Left ventricle myocardium superior (tissue), 1 donor: ENCODE measurements at regions not wholly inside any gene's neighbourhood (a gene's known extent, or its start where the extent isn't known, plus 50 kb on each side); places are given as distances from the start of the nearest gene placed in this dataset.
"Not testable (repeated sequence)": the region's sequence is repeated elsewhere in the genome, so short reads cannot be mapped to it uniquely, and the experiment has no call there.

ENCODE experiments used
- ATAC-seq: fragments of 200-7000 bp; cut with Tn5 transposase; one replicate; pipeline ENCODE4 v1.9.1; 2020; ENCODE audit warnings: mild to moderate bottlenecking, moderate library complexity
- DNase-seq: peaks from one replicate; pipeline ENCODE4 v3.0.0-alpha.2; 2020
- intact Hi-C: fragments of 100-400 bp; cut with micrococcal nuclease; formaldehyde crosslinking; loops from one replicate; pipeline ENCODE4 v1.11.0; 2022
- donor health status: DM: no; HTN: yes; CAD: no; lungs with severe emphysema.

- no peak for DNase-seq
- peak; percentile 76 for ATAC-seq
- intact Hi-C loops: no loop called here
These were observed 238.9 kb upstream of the PDZRN3 start for GRCh38 chr3:73863546-73864079.

DNA sequence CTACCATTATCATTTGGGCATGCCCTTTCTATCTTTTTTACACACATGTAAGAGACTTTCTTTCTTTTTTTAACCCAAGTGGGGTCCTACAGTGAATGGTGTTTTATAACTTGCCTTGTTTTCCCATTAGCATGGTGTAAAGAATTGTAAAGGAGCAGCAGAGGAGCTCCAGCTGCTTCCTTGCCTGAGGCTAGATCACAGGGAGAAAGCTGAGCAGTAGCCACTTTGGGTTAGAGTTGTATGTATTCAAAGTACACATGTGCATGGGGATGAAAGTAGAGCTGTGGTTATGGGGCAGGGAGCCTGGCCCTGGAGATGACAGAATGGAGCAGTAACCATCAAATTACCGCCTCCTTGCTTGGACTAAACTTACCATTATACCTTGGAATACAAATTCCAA, 231.1 kb upstream of the PDZRN3 start:
- DNase-seq (no peak), ATAC-seq (no peak)
- intact Hi-C loops: no loop called here

GRCh38 chr3:73848173-73848906, 223.6 kb upstream of the PDZRN3 start:
- peak; percentile 54 for ATAC-seq
- intact Hi-C loops: loop anchor here (10.0 kb wide), 1 partner anchor 344 kb away; no protein-coding TSS in a partner anchor
- no peak for DNase-seq

GRCh38 chr3:73846951-73847350, 222.2 kb upstream of the PDZRN3 start:
- DNase-seq (no peak), ATAC-seq (no peak)
- intact Hi-C loops: loop anchor here (10.0 kb wide), 1 partner anchor 342 kb away; no protein-coding TSS in a partner anchor

GRCh38 chr3:73839032-73839431, 214.3 kb upstream of the PDZRN3 start:
- intact Hi-C loops: no loop called here
- DNase-seq (no peak), ATAC-seq (no peak)

GRCh38 chr3:73835945-73836344, 211.2 kb upstream of the PDZRN3 start:
- intact Hi-C loops: no loop called here
- ATAC-seq (no peak), DNase-seq (no peak)

GRCh38 chr3:73832426-73832825, 207.7 kb upstream of the PDZRN3 start:
- ATAC-seq (no peak), DNase-seq (no peak)
- intact Hi-C loops: no loop called here

DNA sequence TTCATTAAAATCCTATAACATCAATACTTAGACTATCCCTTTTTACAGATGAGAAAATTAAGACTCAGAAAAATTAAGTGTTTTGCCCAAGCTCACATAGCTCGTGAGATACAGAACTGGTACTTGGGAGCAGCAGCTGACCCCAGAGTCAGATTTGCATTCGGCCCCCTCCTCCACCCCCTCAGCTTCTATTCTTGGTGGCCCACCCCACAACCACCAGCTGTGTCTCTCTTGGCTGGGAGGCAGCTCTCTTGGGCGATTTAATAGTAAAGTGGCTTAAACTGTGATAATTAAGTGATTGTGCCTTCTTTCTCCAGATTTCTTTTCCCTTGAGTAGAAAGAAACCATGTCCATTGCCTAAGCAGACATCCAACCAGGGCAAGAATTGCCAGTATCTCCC, 203.6 kb upstream of the PDZRN3 start:
- peak; percentile 23 for ATAC-seq
- intact Hi-C loops: no loop called here
- DNase-seq: no peak

DNA sequence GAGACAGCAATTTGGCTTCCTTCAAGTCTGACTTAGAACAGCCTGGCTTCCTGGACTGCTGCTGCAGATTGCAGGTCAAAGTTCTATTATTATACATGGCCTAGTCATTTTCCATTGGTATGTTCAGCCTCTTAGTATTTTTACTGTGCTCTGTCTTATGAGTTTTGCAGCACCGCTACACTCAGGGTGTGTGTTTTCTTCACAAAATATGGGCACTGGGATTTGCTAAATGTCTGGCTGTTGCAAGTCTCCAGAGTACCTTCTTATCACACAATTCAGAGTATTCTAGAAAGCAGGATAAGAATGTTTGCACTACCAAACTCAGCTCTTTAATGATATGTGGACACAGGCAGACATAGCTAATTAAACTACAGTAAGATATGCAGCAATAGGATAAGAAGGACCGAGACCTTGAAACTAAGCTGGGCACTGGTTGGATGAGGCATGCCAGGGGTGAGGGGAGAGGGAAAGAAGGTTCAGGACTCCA, 203.0 kb upstream of the PDZRN3 start:
- peak; percentile 86 for ATAC-seq
- intact Hi-C loops: no loop called here
- no peak for DNase-seq

- peak; percentile 95 for ATAC-seq
- DNase-seq: no peak
- intact Hi-C loops: no loop called here
These were observed 202.5 kb upstream of the PDZRN3 start for GRCh38 chr3:73827204-73827603.

DNA sequence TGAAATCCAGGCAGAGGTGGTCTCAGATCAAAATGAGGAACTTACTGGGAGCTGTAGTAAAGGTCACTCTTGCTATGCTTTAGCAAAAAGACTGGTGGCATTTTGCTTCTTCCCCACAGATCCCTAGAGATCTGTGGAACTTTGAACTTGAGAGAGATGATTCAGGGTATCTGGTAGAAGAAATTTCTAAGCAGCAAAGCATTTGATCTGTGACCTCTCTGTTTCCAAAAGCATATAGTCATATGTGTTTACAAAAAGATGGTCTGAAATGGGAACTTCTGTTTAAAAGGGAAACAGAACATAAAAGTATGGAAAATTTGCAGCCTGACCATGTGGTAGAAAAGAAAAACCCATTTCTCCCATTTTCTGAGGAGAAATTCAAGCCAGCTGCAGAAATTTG, 196.2 kb upstream of the PDZRN3 start:
- DNase-seq, intact Hi-C loops, ATAC-seq: not testable (repeated sequence)

GRCh38 chr3:73820431-73820830, 195.7 kb upstream of the PDZRN3 start:
- ATAC-seq: no peak
- DNase-seq: no peak
- intact Hi-C loops: no loop called here

DNA sequence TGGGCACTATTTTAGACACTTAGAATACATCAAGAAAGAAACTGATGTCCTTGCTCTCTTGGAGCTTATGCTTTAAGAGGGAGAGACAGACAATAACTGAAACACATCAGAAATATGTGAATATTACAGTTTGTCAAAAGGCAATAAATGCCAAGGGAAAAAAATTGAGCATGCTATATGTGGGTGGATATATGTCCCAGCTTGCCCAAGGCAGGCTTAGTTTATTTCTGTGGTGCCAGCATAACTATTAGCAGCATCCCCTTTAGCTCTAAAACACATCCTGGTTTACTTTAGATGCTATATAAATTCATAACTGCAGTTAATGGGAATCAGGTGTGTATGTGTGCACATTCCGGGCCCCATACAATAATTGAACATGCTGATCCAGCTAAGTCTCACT, 191.2 kb upstream of the PDZRN3 start:
- no peak for ATAC-seq
- no peak for DNase-seq
- intact Hi-C loops: no loop called here

DNA sequence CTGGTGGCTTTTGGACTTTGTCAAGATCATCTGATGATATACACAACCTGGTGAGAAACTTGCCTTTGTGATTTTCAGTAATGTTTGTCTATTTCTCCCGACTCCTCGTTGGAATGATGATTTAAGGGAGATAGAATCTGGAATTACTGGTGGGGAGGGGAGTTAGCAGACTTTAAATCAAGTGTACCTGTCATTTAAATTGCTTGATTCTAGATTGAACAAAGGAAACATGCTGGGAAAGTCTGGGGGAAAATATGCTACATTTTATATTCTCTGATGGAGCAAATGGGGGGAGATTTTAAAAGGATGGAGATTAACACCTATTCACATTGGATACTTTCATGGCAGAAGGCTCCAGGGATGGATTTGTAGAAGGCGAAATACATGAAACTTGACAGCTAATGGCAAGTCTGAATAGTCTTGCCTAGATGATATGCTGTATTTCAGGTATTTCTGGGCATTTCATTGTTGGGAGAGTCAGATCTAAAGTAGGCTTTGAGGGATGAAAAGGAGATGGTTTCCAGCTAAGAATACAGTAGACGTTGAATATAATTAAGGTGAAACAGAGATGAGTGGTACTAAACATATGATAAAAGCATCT, 189.1 kb upstream of the PDZRN3 start:
- intact Hi-C loops: no loop called here
- no peak for ATAC-seq
- DNase-seq: no peak

DNA sequence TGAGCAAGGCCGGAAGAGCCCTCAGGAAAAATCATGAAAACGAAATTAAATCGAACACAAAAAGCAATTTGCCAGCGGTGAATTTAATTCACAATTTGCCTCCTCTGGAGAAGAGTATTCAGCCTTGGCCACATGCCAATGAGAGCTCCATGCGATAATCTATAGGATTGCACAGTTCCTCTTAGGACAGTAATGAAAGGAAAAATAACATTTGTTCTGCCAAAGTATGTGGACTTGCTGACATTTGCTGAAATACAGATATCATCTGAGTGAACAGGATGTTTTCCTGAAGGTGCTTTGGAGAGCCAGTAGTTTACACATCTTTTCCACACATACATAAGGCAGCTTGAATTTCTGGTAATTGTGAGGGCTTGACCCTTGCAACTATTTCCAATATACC, 188.6 kb upstream of the PDZRN3 start:
- ATAC-seq (peak; percentile 57), DNase-seq (no peak)
- intact Hi-C loops: no loop called here

- DNase-seq (no peak), ATAC-seq (no peak)
- intact Hi-C loops: no loop called here
These were observed 187.3 kb upstream of the PDZRN3 start for GRCh38 chr3:73812054-73812453.

- DNase-seq (no peak), ATAC-seq (no peak)
- intact Hi-C loops: no loop called here
These were observed 184.2 kb upstream of the PDZRN3 start for GRCh38 chr3:73808862-73809509.

- intact Hi-C loops: no loop called here
- DNase-seq (peak; percentile 62), ATAC-seq (peak; percentile 98)
These were observed 180.7 kb upstream of the PDZRN3 start for GRCh38 chr3:73805435-73805834.

GRCh38 chr3:73804204-73804603, 179.5 kb upstream of the PDZRN3 start:
- intact Hi-C loops: no loop called here
- ATAC-seq (no peak), DNase-seq (no peak)

DNA sequence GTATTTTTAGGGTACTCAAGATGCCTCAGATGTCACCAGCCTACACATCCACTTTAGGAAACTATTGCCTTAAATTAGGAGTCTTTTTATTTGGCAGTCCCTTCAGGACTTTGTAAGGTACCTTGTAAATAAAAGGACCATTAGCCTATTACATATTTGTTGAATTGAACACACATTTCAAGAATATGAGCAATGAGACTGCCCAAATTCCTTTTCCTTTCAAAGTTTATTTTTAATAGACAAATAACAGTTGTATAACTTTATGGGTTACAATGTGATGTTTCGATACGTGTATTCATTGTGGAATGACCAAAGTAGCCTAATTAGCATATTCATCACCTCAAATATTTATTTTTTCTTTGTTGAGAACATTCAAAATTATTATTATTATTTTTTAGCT, 176.7 kb upstream of the PDZRN3 start:
- intact Hi-C loops: no loop called here
- ATAC-seq: no peak
- DNase-seq: no peak
